Cerebellar cortex (tissue), 1 donor: ENCODE measurements at regions not wholly inside any gene's neighbourhood (a gene's known extent, or its start where the extent isn't known, plus 50 kb on each side); places are given as distances from the start of the nearest gene placed in this dataset.
"Not testable (repeated sequence)": the region's sequence is repeated elsewhere in the genome, so short reads cannot be mapped to it uniquely, and the experiment has no call there.

ENCODE experiments used
- DNase-seq: peaks from one replicate; pipeline ENCODE4 v3.0.0-alpha.2; 2015; ENCODE audit warnings: low spot score

- no peak for DNase-seq
These were observed 391.6 kb downstream of the DMRTA1 start for GRCh38 chr9:22838266-22838665.

- no peak for DNase-seq
These were observed 394.0 kb downstream of the DMRTA1 start for GRCh38 chr9:22840641-22841040.

- DNase-seq = not testable (repeated sequence)
These were observed 398.6 kb downstream of the DMRTA1 start for GRCh38 chr9:22845243-22845642.

GRCh38 chr9:22855980-22856379 lies 409.4 kb downstream of the DMRTA1 start:
- no peak for DNase-seq

GRCh38 chr9:22857316-22857715 lies 410.7 kb downstream of the DMRTA1 start:
- DNase-seq = no peak

- no peak for DNase-seq
These were observed 416.5 kb downstream of the DMRTA1 start for GRCh38 chr9:22863106-22863505.

- no peak for DNase-seq
These were observed 417.1 kb downstream of the DMRTA1 start for GRCh38 chr9:22863736-22864135.

GRCh38 chr9:22893196-22893843 lies 446.7 kb downstream of the DMRTA1 start:
- DNase-seq = no peak

GRCh38 chr9:22898591-22898990 lies 452.0 kb downstream of the DMRTA1 start:
- no peak for DNase-seq

- no peak for DNase-seq
These were observed 465.0 kb downstream of the DMRTA1 start for GRCh38 chr9:22911632-22912031.

- no peak for DNase-seq
These were observed 466.4 kb downstream of the DMRTA1 start for GRCh38 chr9:22913026-22913425.

GRCh38 chr9:22913518-22913917 lies 466.9 kb downstream of the DMRTA1 start:
- no peak for DNase-seq

GRCh38 chr9:22916148-22916547 lies 469.5 kb downstream of the DMRTA1 start:
- DNase-seq = no peak

- DNase-seq = no peak
These were observed 472.8 kb downstream of the DMRTA1 start for GRCh38 chr9:22919423-22919822.

GRCh38 chr9:22921742-22922141 lies 475.1 kb downstream of the DMRTA1 start:
- DNase-seq = no peak

- DNase-seq = no peak
These were observed 475.6 kb downstream of the DMRTA1 start for GRCh38 chr9:22922222-22922621.

- DNase-seq = no peak
These were observed 507.9 kb downstream of the DMRTA1 start for GRCh38 chr9:22954550-22954949.

- no peak for DNase-seq
These were observed 508.3 kb downstream of the DMRTA1 start for GRCh38 chr9:22954964-22955363.

- DNase-seq = no peak
These were observed 522.8 kb downstream of the DMRTA1 start for GRCh38 chr9:22969350-22969979.

- DNase-seq = no peak
These were observed 523.9 kb downstream of the DMRTA1 start for GRCh38 chr9:22970434-22970975.

GRCh38 chr9:22975951-22976350 lies 529.3 kb downstream of the DMRTA1 start:
- DNase-seq = no peak

GRCh38 chr9:22976454-22976853 lies 529.8 kb downstream of the DMRTA1 start:
- DNase-seq = no peak

GRCh38 chr9:22980429-22980828 lies 533.8 kb downstream of the DMRTA1 start:
- DNase-seq = not testable (repeated sequence)

- DNase-seq = no peak
These were observed 539.9 kb downstream of the DMRTA1 start for GRCh38 chr9:22986556-22986955.
